GM18511 (cell line): ENCODE measurements at regions not wholly inside any gene's neighbourhood (a gene's known extent, or its start where the extent isn't known, plus 50 kb on each side); places are given as distances from the start of the nearest gene placed in this dataset.

ENCODE experiments used
- ATAC-seq: cut with Tn5 transposase; IDR thresholded peaks from one replicate; pipeline ENCODE4 v1.9.1; 2021; ENCODE audit warnings: mild to moderate bottlenecking, moderate library complexity; ENCODE audit not compliant: unreplicated experiment

DNA sequence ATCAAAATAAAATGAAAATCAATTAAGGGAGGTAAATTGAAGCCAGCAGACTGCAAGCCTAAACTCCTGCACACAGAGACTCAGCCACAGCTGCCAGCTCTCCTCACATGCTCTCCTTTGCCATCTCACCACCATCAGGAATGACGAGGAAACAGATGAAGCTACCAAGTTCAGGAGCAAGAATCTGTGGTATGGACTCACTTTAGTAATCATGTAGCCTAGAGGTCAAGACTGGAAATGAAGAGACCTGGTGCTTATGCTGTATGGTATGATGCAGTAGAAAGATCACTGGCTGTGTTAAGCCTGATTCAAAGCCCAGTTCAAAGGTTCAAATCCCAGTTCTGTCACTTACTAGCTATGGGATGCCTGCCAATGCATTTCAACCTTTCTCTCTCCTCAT is 78.9 kb upstream of the CAMK1G start:
- no peak for ATAC-seq

DNA sequence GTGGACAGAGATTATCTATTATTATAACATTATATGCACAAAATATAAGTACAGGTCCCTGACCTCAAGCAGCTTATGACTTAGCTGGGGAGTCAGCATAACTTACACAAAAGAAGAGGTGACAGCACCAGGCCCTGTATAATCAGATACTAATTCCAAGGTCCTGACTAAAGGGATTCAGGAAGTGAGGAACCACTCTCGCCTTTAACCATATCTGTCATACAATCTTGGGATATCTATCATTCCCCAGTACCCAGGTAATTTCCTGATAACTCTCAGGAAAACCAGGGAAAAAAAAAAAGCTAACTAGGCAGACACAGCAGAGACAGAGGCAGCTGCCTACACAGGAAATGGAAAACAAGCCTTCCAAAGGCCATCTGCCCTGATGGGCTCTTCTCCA is 78.5 kb upstream of the CAMK1G start:
- no peak for ATAC-seq

DNA sequence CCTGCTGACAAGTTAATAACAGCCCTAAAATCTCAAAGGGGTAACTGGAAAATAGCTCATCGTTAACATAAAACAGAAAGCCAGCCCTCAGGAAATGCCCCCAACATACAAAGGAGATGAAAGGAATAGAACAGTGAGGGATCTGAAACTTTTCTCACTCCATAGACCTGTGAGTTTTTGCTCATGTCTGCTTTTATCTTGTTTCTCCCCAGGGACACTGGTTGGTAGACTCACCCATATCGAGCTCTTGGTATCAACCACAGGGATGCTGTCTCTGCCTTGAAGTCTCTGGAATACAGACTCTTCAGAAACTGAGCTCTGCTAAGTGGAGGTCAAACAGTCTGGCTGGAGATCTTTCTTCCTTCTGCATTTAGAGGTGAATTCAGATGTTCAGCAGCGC is 77.4 kb upstream of the CAMK1G start:
- no peak for ATAC-seq

DNA sequence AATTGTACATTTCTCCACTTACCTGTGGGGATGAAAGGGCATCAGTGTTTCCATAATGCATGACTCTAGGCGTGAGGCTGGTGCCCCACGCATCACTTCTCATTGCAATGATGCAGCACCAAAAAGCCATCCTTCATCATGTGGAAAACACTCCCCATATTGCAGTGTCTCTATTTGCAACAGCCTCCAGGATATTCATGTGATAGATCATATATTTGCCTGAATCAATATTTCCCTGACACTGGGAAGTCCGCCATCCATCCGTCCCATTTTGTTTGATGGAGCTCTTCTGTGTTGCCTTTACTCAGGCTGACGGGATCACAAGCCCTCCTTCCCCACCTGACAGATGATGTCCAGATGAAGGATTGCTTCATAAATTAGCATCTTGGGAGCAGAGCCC is 74.5 kb upstream of the CAMK1G start:
- ATAC-seq: no peak

DNA sequence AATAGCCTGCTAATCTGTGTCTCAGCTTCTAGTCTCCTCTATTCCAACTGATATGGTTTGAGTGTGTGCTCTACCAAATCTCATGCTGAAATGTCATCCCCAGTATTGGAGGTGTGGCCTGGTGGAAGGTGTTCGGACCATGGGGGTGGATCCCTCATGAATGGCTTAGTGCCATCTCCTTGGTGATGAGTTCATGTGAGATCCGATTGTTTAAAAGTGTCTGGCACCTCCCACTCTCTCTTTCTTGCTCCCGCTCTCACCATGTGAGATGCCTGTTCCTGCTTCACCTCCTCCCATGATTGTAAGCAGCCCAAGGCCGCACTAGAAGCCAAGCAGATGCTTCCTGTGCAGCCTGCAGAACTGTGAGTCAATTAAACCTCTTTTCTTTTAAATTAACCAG is 73.5 kb upstream of the CAMK1G start:
- ATAC-seq: no peak

DNA sequence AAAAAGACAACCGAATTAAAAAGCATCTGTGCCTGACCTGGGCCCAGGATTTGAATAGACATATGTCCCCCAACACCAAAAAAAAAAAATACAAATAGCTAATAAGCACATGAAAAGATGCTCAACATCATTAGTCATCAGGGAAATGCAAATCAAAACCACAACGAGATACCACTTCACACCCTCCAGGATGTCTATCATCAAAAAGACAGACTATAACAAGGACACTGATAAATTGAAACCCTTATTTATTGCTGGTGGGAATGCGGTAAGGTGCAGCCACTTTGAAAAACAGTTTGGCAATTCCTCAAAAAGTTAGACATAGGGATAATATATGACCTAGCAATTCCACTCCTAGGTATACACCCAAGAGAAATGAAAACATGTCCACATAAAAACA is 72.3 kb upstream of the CAMK1G start:
- no peak for ATAC-seq

DNA sequence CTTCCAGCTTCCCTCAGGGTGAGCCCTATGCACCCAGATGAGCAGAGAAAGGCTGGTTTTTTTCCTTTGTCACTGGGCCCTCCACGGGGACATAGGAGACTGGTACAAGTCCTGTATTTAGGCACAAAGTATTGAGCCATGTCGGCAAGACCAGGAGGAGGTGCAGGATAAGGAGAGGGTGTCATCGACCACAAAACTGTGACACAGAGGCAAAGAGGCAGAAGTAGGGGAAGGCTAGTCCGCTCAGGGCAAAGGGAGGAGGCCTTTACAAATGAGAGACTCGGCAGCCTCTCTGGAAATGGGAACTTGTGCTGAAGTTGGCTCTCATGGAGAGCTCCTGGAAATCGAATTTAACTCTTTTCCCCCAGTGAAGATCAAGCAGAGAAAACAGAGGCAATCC is 70.7 kb upstream of the CAMK1G start:
- ATAC-seq: no peak

DNA sequence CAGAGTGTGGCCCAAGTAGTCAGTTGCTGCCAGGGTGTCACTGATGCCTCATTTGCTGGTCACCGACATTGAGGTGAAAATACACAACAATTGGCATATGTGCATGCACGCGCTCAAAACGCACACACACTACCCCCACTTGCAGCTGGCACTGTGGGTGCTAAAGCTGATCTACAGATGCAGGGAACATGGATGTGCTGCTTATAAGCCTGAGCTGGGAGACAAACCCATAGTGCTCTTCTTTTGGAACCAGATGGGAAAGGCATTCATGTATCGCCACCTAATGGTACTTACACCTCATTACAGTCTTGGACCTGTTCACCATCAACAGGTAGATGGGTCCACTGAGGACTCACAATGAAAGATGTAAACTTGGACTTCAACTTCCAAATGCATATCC is 70.3 kb upstream of the CAMK1G start:
- ATAC-seq: no peak

DNA sequence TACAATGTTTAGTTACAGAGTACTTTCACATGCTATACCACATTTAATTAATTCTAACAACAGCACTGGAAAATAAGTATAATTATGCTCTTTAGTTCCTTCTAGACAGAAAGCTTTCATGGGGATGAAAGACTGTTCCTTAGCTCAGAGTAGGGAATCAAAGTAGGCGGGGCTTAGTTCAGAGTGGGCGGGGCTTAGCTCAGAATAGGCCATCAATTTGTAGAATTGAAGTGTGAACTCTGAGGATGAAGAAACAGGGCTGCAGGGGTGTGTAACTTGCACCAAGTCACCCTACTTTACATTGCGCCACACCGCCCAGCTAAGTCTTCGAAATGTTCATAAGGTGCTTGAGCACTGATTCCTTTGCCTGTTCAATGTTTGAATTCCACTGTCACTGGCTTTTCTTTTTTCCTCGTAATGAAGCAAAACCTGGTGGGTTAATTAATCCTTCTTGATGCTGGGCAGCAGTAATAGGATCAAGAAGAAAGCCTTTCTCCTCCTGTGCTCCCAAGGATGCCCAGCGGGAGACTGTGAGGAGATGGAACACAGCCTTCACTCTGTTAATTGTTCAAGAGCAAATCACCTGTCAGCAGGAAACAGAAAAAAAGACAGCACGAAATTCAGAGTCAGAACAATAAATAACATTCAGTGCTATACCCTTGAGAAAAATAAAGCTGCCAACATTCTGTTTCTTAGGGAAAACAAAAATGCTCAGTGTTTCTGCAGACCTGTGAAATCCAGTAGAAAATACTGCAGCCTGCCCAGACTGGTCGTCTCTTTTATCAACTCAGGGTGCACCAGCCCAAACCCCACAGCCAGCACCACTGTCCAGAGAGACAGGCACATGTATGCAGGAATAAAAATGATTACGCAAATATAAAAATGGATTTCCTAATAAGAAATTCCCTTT is 66.5 kb upstream of the CAMK1G start:
- no peak for ATAC-seq

DNA sequence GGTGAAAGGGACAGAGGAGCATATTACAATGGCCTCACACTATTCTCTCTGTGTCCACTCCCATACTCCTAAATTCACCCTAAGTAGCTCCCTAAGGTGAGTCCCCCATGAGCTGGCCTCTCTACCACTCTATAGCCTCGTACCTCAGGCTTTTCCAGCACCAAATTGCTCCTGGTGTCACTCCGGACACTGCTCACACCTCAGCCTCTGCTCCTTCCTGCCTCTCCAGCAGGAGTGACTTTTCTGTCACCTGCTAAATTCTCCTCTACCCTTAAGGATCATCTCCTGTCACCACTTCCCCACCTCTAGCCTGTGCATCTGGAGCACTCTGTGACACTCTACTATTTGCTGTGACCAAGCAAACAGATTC is 65.8 kb upstream of the CAMK1G start:
- ATAC-seq: no peak

DNA sequence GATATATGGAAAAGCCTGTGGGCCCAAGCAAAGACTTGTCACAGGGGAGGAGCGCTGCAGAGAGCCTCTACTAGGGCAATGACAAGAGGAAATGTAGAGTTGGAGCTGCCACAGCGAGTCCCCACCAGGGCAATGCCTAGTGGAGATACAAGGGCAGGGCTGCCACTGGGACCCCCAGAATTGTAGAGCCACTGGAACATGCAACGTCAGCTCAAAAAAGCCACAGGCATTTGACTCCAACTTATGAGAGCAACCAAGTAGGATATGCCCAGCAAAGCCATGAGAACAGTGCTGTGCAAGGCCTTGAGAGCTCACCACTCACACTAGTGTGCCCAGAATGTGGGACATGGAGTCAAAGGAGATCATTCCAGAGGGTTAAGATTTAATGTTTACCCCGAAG is 63.7 kb upstream of the CAMK1G start:
- ATAC-seq: no peak

DNA sequence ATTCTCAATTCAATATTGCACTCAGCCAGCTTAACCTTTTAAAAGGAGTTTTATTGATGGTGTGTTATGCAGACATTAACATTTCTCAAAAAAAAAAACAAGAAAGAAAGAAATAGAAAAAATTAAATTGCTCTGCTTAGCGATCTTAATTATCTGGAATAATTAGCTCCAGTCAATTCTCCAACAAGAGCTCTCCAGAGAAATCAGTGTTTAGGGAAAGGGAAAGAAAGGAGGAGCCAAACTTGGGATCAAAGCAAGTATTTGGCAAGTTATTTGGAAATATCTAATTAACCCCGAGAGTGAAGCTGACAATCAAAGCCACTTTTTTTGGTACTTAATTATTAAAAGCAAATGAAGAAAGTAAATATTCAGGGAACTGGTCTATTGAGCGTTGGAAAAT is 60.7 kb upstream of the CAMK1G start:
- ATAC-seq: no peak

DNA sequence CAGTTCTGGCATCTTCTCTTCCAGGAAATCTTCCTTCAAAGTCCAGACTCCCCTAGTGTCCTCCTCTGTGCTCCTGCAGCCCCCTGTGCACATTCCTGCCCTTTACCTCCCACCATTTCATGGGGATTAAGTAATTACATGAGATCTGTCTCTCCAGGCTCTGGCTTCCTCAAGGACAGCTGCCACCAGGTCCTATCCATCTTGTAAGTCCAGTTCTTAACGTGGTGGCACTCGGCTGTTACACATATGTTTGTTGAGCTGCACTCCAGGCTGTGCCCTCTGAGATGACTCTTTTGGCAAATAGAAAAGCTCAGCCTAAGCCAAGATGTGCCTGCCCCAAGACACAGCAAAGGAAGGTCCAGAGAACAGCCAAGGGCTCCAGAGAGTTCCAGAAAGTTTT is 57.4 kb upstream of the CAMK1G start:
- ATAC-seq: no peak

DNA sequence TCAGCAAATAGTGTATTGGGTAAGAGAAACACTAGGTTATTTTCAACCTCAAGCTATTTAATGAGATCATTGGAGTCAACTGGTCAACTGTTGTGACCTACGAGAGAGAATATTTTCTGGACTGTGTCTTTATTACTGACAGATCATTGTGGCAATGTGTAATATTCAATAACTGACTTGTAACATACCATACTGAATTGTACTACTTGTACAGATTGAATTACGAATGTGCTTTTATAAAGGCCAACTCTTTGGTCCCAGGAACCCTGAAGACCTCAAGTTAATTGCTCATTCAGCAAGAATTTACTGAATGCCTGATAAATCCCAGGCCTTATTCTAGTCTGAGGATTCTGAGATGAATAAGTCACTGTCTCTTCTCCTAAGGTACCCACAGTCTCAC is 56.1 kb upstream of the CAMK1G start:
- ATAC-seq: no peak

DNA sequence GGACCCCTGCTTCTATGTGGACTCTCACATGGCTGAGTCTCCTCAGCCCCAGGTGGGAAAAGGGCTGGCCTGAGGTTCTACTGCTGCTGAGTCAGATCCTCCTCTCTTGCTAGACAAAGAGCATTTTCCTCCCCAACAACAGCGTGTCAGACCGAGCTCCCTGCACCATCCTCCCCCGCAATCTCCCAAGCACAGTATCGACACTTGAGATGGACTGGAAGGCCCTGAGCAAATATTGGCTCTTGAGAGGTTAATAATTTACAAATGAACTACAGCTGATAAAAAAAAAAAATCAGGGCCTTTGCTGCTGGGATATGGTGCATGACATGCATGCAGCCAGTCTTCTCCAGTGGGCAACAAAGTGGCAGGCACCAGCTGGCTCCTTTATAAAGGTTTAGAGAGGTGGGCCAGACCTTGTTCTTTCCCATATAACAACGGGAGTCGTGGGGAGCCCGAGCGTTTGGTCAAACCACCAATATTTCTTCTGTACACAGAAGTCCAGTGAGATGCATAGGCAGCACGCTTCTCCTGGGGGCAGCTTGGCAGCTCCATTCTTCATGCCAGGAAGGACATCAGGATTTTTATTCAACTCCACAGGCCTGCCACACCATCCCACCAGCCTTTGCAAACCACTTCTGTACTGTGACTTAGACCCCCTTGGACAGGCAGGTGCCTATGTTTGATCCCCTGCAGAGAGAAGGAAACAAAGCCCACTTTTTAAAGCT is 55.4 kb upstream of the CAMK1G start:
- no peak for ATAC-seq

DNA sequence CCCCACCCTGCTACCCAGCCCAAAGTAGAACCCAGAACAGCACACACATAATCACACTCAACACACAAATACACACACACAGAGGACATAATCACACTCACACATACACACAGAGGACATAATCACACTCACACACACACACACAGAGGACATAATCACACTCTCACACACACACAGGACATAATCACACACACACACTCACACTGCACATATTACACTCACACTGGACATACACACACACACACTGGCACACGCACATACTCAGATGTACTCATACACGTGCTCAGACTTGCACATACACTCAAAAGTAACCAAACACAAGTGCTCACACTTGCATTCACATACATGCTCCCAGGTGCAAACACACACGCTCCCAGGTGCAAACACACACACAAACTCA is 54.3 kb upstream of the CAMK1G start:
- no peak for ATAC-seq

DNA sequence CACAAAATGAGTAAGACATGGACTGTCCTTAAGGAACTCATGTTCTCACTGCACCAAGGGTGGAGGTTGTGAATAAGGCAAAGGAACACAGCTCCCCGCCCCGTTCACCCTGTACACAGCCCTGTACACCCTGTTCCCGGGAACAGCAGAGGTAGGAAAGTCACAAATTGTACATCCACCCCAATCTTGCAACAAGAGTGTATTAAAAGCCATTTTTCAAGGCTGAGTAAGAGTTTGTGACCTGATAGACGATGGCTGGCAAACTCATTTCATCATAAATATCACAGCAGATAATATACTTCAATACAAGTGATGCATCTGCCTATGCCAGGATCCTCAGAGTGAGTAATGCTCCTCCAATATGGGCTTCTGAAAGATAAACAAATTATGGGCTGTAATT is 52.5 kb upstream of the CAMK1G start:
- ATAC-seq: no peak

DNA sequence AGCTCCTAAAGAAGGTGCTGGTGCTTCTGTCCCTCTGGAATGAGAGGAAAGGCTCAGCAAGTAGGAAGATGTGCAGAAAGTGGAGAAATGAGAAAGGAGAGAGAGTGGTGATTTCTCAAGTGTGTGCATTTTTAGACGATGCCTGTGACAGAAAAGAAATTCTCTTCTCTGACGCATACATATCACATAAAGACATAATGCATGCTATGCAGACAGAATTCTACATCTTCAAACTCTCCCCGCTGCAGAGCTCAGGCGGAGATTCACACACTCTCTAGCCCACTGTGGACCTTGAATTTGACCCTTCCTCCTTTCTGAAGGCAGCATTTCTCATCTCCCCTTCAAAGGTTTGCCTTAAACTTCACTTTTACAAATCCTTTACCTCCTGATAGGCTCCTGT is 52.0 kb upstream of the CAMK1G start:
- ATAC-seq: no peak
